HCT116 (cell line): ENCODE measurements at regions not wholly inside any gene's neighbourhood (a gene's known extent, or its start where the extent isn't known, plus 50 kb on each side); places are given as distances from the start of the nearest gene placed in this dataset.

Experiments
- ATAC-seq: fragments of 200-7000 bp; cut with Tn5 transposase; 2 replicates; pipeline ENCODE4 v1.9.1; 2020; ENCODE audit warnings: mild to moderate bottlenecking, moderate library complexity
- BruUV-seq: library from RNA; stranded (reverse); fragments of 400-500 nt; replicated peaks from 2 replicates; lab custom pipeline; 2021; lab: Mats Ljungman, UMichigan
- CTCF ChIA-PET: fragments of 300-600 bp; sonication (Branson Sonifier 250); formaldehyde crosslinking; loops from one replicate; lab custom pipeline; 2021; ENCODE audit warnings: antibody characterized with exemption; lab: Charles Lee
- POLR2A ChIA-PET: fragments of 300-600, 350-600 bp; sonication (Branson Sonifier 250); formaldehyde crosslinking; loops from one replicate; lab custom pipeline; 2021; ENCODE audit warnings: antibody characterized with exemption; lab: Charles Lee
- RAD21 ChIA-PET, 2 experiments: fragments of 300-600 bp; sonication (Branson Sonifier 250); formaldehyde crosslinking; loops; one replicate each; lab custom pipeline; 2023; ENCODE audit warnings: low total read pairs in 2 of 2; ENCODE audit not compliant: uncharacterized antibody in 2 of 2, unreplicated experiment in 2 of 2, low non-redundant PET in 1 of 2; lab: Charles Lee
- DNase-seq: peaks from one replicate; pipeline ENCODE4 v3.0.0-alpha.2; 2010; ENCODE audit warnings: low read depth, low spot score
- H2AFZ ChIP-seq: fragments of 200-600 bp; shearing (Covaris generic), sonication (generic); 2 replicates; pipeline ENCODE4 v1.6.1; 2017; ENCODE audit warnings: low read depth, mixed run types, mixed read lengths, antibody characterized with exemption, low read length; ENCODE audit not compliant: poor library complexity, severe bottlenecking
- H3K27ac ChIP-seq: 2 replicates; pipeline ENCODE4 v1.5.1; 2012; ENCODE audit warnings: low read depth, low read length
- H3K27me3 ChIP-seq: fragments of 200-600 bp; sonication (generic); 2 replicates; pipeline ENCODE4 v1.6.1; 2016; ENCODE audit warnings: mixed run types, low read length, mixed read lengths; ENCODE audit not compliant: insufficient read depth
- H3K36me3 ChIP-seq, 2 experiments: fragments of 200-500 bp in 1 of 2; fragments of 200-600 bp in 1 of 2; sonication (Bioruptor generic) in 1 of 2; sonication (generic) in 1 of 2; 2 replicates each; pipeline versions ENCODE4 v1.5.1 to v1.6.1; 2014 to 2016; ENCODE audit warnings: low read length in 2 of 2, inconsistent platforms in 1 of 2, mixed read lengths in 1 of 2, mixed run types in 1 of 2; ENCODE audit not compliant: insufficient read depth in 2 of 2, control insufficient read depth in 1 of 2
- H3K4me1 ChIP-seq, 2 experiments: fragments of 200-600 bp in 1 of 2; sonication (generic) in 1 of 2; 2 replicates each; pipeline versions ENCODE4 v1.5.1 to v1.6.1; 2012 to 2017; ENCODE audit warnings: low read length in 2 of 2, inconsistent platforms in 1 of 2, mild to moderate bottlenecking in 1 of 2, mixed read lengths in 1 of 2, mixed run types in 1 of 2, moderate library complexity in 1 of 2; ENCODE audit not compliant: insufficient read depth in 2 of 2, control insufficient read depth in 1 of 2
- H3K4me2 ChIP-seq: fragments of 200-600 bp; sonication (generic); 2 replicates; pipeline ENCODE4 v1.6.1; 2017; ENCODE audit warnings: mixed run types, low read length, mixed read lengths
- H3K4me3 ChIP-seq, 2 experiments: fragments of 200-600 bp in 1 of 2; sonication (generic) in 1 of 2; replicated peaks in 1 of 2; 2 replicates each; pipeline ENCODE4 v1.5.1; 2011 to 2016; ENCODE audit warnings: low read length in 2 of 2, control low read depth in 1 of 2, low read depth in 1 of 2, mild to moderate bottlenecking in 1 of 2, mixed read lengths in 1 of 2, mixed run types in 1 of 2
- H3K79me2 ChIP-seq: fragments of 200-600 bp; sonication (generic); 2 replicates; pipeline ENCODE4 v1.6.1; 2017; ENCODE audit warnings: mild to moderate bottlenecking, mixed run types, low read length, moderate library complexity, mixed read lengths; ENCODE audit not compliant: insufficient read depth
- H3K9ac ChIP-seq: fragments of 200-600 bp; sonication (generic); 2 replicates; pipeline ENCODE4 v1.6.1; 2016; ENCODE audit warnings: low read length, mixed read lengths
- H3K9me2 ChIP-seq: fragments of 200-600 bp; sonication (generic), shearing (Covaris generic); 2 replicates; pipeline ENCODE4 v1.6.1; 2017; ENCODE audit warnings: mixed run types, mild to moderate bottlenecking, moderate library complexity; ENCODE audit not compliant: insufficient read depth
- H3K9me3 ChIP-seq, 2 experiments: fragments of 200-500 bp in 1 of 2; fragments of 200-600 bp in 1 of 2; sonication (Bioruptor generic) in 1 of 2; sonication (generic) in 1 of 2; 2 replicates each; pipeline ENCODE4 v1.6.1; 2014 to 2017; ENCODE audit warnings: low read length in 2 of 2, mixed read lengths in 2 of 2, inconsistent platforms in 1 of 2, low read depth in 1 of 2, mild to moderate bottlenecking in 1 of 2, mixed run types in 1 of 2, moderate library complexity in 1 of 2; ENCODE audit not compliant: control insufficient read depth in 1 of 2, insufficient read depth in 1 of 2
- H4K20me1 ChIP-seq: fragments of 200-600 bp; sonication (generic), shearing (Covaris generic); 2 replicates; pipeline ENCODE4 v1.6.1; 2017; ENCODE audit warnings: mixed run types, mild to moderate bottlenecking, moderate library complexity; ENCODE audit not compliant: insufficient read depth
- ATF3 ChIP-seq: IDR thresholded peaks from 2 replicates; pipeline ENCODE4 v1.6.1; 2012
- CEBPB ChIP-seq: IDR thresholded peaks from 2 replicates; pipeline ENCODE4 v1.6.1; 2012; ENCODE audit warnings: low read depth
- CTCF ChIP-seq, 3 experiments: fragments of 200-600 bp in 1 of 3; sonication (generic) in 1 of 3; IDR thresholded peaks in 2 of 3; conservative IDR thresholded peaks in 1 of 3; 2 replicates each; pipeline ENCODE4 v1.5.1; 2012 to 2017; ENCODE audit warnings: low read depth in 2 of 3, low read length in 2 of 3, antibody characterized with exemption in 1 of 3, borderline replicate concordance in 1 of 3, control low read depth in 1 of 3, mild to moderate bottlenecking in 1 of 3, mixed read lengths in 1 of 3, mixed run types in 1 of 3, moderate library complexity in 1 of 3; ENCODE audit not compliant: insufficient read depth in 1 of 3
- ELF1 ChIP-seq: IDR thresholded peaks from 2 replicates; pipeline ENCODE4 v1.6.1; 2012; ENCODE audit warnings: low read depth, borderline replicate concordance
- FOSL1 ChIP-seq: IDR thresholded peaks from 2 replicates; pipeline ENCODE4 v1.6.1; 2012; ENCODE audit warnings: low read depth
- POLR2A ChIP-seq: IDR thresholded peaks from 2 replicates; pipeline ENCODE4 v1.7.0; 2011; ENCODE audit warnings: borderline replicate concordance; ENCODE audit not compliant: insufficient read depth, insufficient read length; ENCODE audit errors: extremely low read depth
- REST ChIP-seq: IDR thresholded peaks from 2 replicates; pipeline ENCODE4 v1.6.1; 2012; ENCODE audit warnings: low read depth
- SP1 ChIP-seq: IDR thresholded peaks from 2 replicates; pipeline ENCODE4 v1.6.1; 2012; ENCODE audit warnings: low read depth
- SRF ChIP-seq: IDR thresholded peaks from 2 replicates; pipeline ENCODE4 v1.6.1; 2012; ENCODE audit warnings: low read depth
- ZFX ChIP-seq: fragments of 450-650 bp; IDR thresholded peaks from 2 replicates; pipeline ENCODE4 v1.6.1; 2017
- intact Hi-C: fragments of 100-400 bp; cut with micrococcal nuclease; formaldehyde crosslinking; loops from 2 replicates; pipeline ENCODE4 v1.10.0; 2022
- TF ChIP-seq, protein P1 (sequence below): IDR thresholded peaks from 2 replicates; pipeline ENCODE4 v1.6.1; 2012

GRCh38 chr3:144362126-144362525, 390.5 kb downstream of the DIPK2A start:
- POLR2A ChIA-PET, result no interaction called here
- Histone ChIP-seq H3K9me3 (no peaks in the 10 kb centered on the region), H3K4me3 (no peak overlapping the region), H3K79me2 (no peaks in the 10 kb centered on the region), H3K9me2 (0 out of 2 replicates have a peak, but pooled peaks cover 3% of the 10 kb centered on the region), H3K36me3 (no peaks in the 10 kb centered on the region), H3K9ac (no peak overlapping the region), H4K20me1 (no peaks in the 10 kb centered on the region), H3K27ac (no peak overlapping the region), H2AFZ (no peak overlapping the region), H3K4me1 (peaks cover 0 to 4% of the 10 kb centered on the region in 2 experiments; a peak in 1 of 4 replicates), H3K27me3 (no peaks in the 10 kb centered on the region), H3K4me2 (no peak overlapping the region)
- intact Hi-C loops, result no loop called here
- CTCF ChIA-PET, result no interaction called here
- no peak for DNase-seq
- no peak for ATAC-seq
- RAD21 ChIA-PET, result no interaction called here
- BruUV-seq, result no TSS peak
- TF ChIP-seq SRF, result no peak
- TF ChIP-seq FOSL1, result no peak
- no peak for TF ChIP-seq ELF1
- TF ChIP-seq, protein P1, sequence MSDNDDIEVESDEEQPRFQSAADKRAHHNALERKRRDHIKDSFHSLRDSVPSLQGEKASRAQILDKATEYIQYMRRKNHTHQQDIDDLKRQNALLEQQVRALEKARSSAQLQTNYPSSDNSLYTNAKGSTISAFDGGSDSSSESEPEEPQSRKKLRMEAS, result no peak

DNA sequence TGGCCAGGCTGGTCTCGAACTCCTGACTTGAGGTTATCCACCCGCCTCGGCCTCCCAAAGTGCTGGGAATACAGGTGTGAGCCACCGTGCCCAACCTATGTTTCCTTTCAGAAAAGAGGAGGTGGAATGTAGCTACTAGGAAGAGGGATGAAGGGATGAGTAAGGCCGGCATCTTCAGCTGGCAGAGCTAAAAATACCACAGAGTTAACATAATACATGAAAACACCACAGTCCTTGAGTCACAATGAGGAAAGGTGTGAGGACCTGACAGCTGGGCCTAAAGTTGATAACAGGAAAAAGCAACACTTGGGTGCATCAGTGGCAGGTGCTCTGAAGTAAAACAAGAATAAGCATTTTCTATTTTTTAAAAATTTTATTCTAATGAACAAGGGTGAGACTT, 392.2 kb downstream of the DIPK2A start:
- Histone ChIP-seq H3K27ac (no peak overlapping the region), H2AFZ (no peak overlapping the region), H3K9me2 (0 out of 2 replicates have a peak, but pooled peaks cover 3% of the 10 kb centered on the region), H3K36me3 (no peaks in the 10 kb centered on the region), H3K27me3 (no peaks in the 10 kb centered on the region), H3K79me2 (no peaks in the 10 kb centered on the region), H3K4me1 (peaks cover 0 to 4% of the 10 kb centered on the region in 2 experiments; a peak in 1 of 4 replicates), H3K9ac (no peak overlapping the region), H4K20me1 (no peaks in the 10 kb centered on the region), H3K9me3 (no peaks in the 10 kb centered on the region), H3K4me2 (no peak overlapping the region), H3K4me3 (no peak overlapping the region)
- CTCF ChIA-PET, result no interaction called here
- ATAC-seq (no peak), DNase-seq (no peak)
- TF ChIP-seq SP1 (no peak), ATF3 (no peak), FOSL1 (no peak), CEBPB (no peak), CTCF (IDR thresholded peaks at IDR 0.05 in 2 of 3, conservative IDR thresholded peaks at IDR 0.05 in 1 of 3; ENCODE audit: borderline replicate concordance in 1 of 3, insufficient read depth in 1 of 3, low read depth in 2 of 3, low read length in 2 of 3) (no peak), POLR2A (no peak), REST (no peak), ZFX (no peak)
- intact Hi-C loops, result no loop called here
- POLR2A ChIA-PET, result no interaction called here
- BruUV-seq, result no TSS peak
- RAD21 ChIA-PET, result no interaction called here
